GM12878 (cell line): ENCODE measurements at regions not wholly inside any gene's neighbourhood (a gene's known extent, or its start where the extent isn't known, plus 50 kb on each side); places are given as distances from the start of the nearest gene placed in this dataset.

ENCODE experiments used
- ATAC-seq: fragments of 200-7000 bp; cut with Tn5 transposase; 3 replicates; pipeline ENCODE4 v1.9.1; 2020; ENCODE audit warnings: mild to moderate bottlenecking, moderate library complexity
- BruUV-seq: library from RNA; stranded (reverse); fragments of 400-500 nt; replicated peaks from 2 replicates; lab custom pipeline; 2021; lab: Mats Ljungman, UMichigan
- CTCF ChIA-PET: fragments of 300-600 bp; sonication (Branson Sonifier 250); formaldehyde crosslinking; extraction: SDS; loops from one replicate; lab custom pipeline; 2021; ENCODE audit warnings: inconsistent platforms; lab: Yijun Ruan, JAX
- POLR2A ChIA-PET: fragments of 350-600 bp; formaldehyde crosslinking; extraction: SDS; loops from one replicate; lab custom pipeline; 2021; ENCODE audit warnings: inconsistent platforms; lab: Charles Lee
- RAD21 ChIA-PET: fragments of 300-600 bp; sonication (Branson Sonifier 250); formaldehyde crosslinking; loops from one replicate; lab custom pipeline; 2023; ENCODE audit warnings: antibody characterized with exemption; ENCODE audit not compliant: unreplicated experiment; lab: Charles Lee
- SMC1A ChIA-PET: fragments of 300-600 bp; sonication (Branson Sonifier 250); formaldehyde crosslinking; loops from one replicate; lab custom pipeline; 2023; ENCODE audit not compliant: unreplicated experiment, uncharacterized antibody; lab: Charles Lee
- DNase-seq: peaks from one replicate; pipeline ENCODE4 v3.0.0-alpha.2; 2011; ENCODE audit warnings: low read depth, low spot score
- FAIRE-seq: peaks from 3 replicates; lab custom pipeline; 2011; peaks lifted over from hg19 to GRCh38; lab: Jason Lieb, UNC
- H2AFZ ChIP-seq: 2 replicates; pipeline ENCODE4 v1.6.0; 2011; ENCODE audit warnings: low read depth, low read length, control low read depth; ENCODE audit not compliant: control insufficient read depth
- H3K27ac ChIP-seq: 2 replicates; pipeline ENCODE4 v1.5.1; 2011; ENCODE audit warnings: control low read depth; ENCODE audit not compliant: control insufficient read depth, insufficient read depth
- H3K27me3 ChIP-seq, 2 experiments: replicated peaks in 1 of 2; 2 replicates each; pipeline versions ENCODE4 v1.6.0 to v1.6.1; 2011; ENCODE audit warnings: low read length in 1 of 2; ENCODE audit not compliant: control insufficient read depth in 2 of 2, insufficient read depth in 2 of 2
- H3K36me3 ChIP-seq, 2 experiments: 2 replicates each; pipeline ENCODE4 v1.5.1; 2011; ENCODE audit warnings: low read length in 1 of 2; ENCODE audit not compliant: control insufficient read depth in 2 of 2, insufficient read depth in 2 of 2
- H3K4me1 ChIP-seq: 2 replicates; pipeline ENCODE4 v1.6.1; 2011; ENCODE audit warnings: mild to moderate bottlenecking, low read length, moderate library complexity, mixed read lengths; ENCODE audit not compliant: control insufficient read depth, insufficient read depth
- H3K4me2 ChIP-seq: 2 replicates; pipeline ENCODE4 v1.6.0; 2011; ENCODE audit warnings: control low read depth; ENCODE audit not compliant: control insufficient read depth, insufficient read depth
- H3K4me3 ChIP-seq: fragments of 200-600 bp; sonication (generic); 2 replicates; pipeline ENCODE4 v1.5.1; 2016
- H3K79me2 ChIP-seq: 2 replicates; pipeline ENCODE4 v1.6.0; 2011; ENCODE audit warnings: low read length; ENCODE audit not compliant: control insufficient read depth, insufficient read depth
- H3K9ac ChIP-seq: 2 replicates; pipeline ENCODE4 v1.8.0; 2011; ENCODE audit warnings: low read length, control low read depth, mixed read lengths; ENCODE audit not compliant: control insufficient read depth, insufficient read depth
- H3K9me3 ChIP-seq: replicated peaks from 3 replicates; pipeline ENCODE4 v1.5.1; 2011; ENCODE audit warnings: mild to moderate bottlenecking, low read length; ENCODE audit not compliant: control insufficient read depth, insufficient read depth
- H4K20me1 ChIP-seq: 2 replicates; pipeline ENCODE4 v1.6.0; 2011; ENCODE audit not compliant: control insufficient read depth, insufficient read depth
- CBFB ChIP-seq: IDR thresholded peaks from 2 replicates; pipeline ENCODE4 v1.6.1; 2016; ENCODE audit warnings: antibody characterized with exemption, low read depth
- CBX3 ChIP-seq: fragments of 200-600 bp; sonication (generic); IDR thresholded peaks from 2 replicates; pipeline ENCODE4 v1.6.1; 2016; ENCODE audit warnings: low read depth, borderline replicate concordance
- EED ChIP-seq: sonication (generic); IDR thresholded peaks from 2 replicates; pipeline ENCODE4 v1.6.1; 2016; ENCODE audit warnings: antibody characterized with exemption, low read depth
- FOS ChIP-seq: IDR thresholded peaks from 3 replicates; pipeline ENCODE4 v1.6.1; 2011; ENCODE audit warnings: borderline replicate concordance; ENCODE audit not compliant: insufficient read length; ENCODE audit errors: extremely low read depth
- JUNB ChIP-seq: IDR thresholded peaks from 2 replicates; pipeline ENCODE4 v1.6.1; 2016; ENCODE audit warnings: antibody characterized with exemption, mild to moderate bottlenecking
- JUND ChIP-seq: IDR thresholded peaks from 2 replicates; pipeline ENCODE4 v1.6.1; 2012; ENCODE audit warnings: low read depth, mild to moderate bottlenecking, low read length, improper control_type of control experiment, moderate library complexity
- KLF5 ChIP-seq: fragments of 450-650 bp; IDR thresholded peaks from 2 replicates; pipeline ENCODE4 v1.6.1; 2014; ENCODE audit warnings: mild to moderate bottlenecking; ENCODE audit not compliant: partially characterized antibody
- MYB ChIP-seq: fragments of 150-350 bp; IDR thresholded peaks from 2 replicates; pipeline ENCODE4 v1.6.1; 2014; ENCODE audit warnings: mild to moderate bottlenecking, low read depth, low read length, borderline replicate concordance
- NFYB ChIP-seq: IDR thresholded peaks from 2 replicates; pipeline ENCODE4 v1.6.1; 2011; ENCODE audit warnings: low read depth, mild to moderate bottlenecking, low read length, improper control_type of control experiment, moderate library complexity; ENCODE audit not compliant: insufficient read depth
- POLR2A ChIP-seq: IDR thresholded peaks from 2 replicates; pipeline ENCODE4 v1.6.1; 2011; ENCODE audit warnings: low read depth, mild to moderate bottlenecking, low read length
- SMAD5 ChIP-seq: IDR thresholded peaks from 2 replicates; pipeline ENCODE4 v1.6.1; 2016; ENCODE audit warnings: antibody characterized with exemption, low read depth
- SRF ChIP-seq, 2 experiments: IDR thresholded peaks; 2 replicates each; pipeline ENCODE4 v1.6.1; 2011; ENCODE audit warnings: low read depth in 2 of 2, low read length in 2 of 2, mild to moderate bottlenecking in 1 of 2, moderate library complexity in 1 of 2
- SUPT20H ChIP-seq: IDR thresholded peaks from 2 replicates; pipeline ENCODE4 v1.6.1; 2011; ENCODE audit warnings: low read depth, mild to moderate bottlenecking, low read length, moderate library complexity, borderline replicate concordance; ENCODE audit not compliant: control insufficient read depth
- SUZ12 ChIP-seq: fragments of 200-600 bp; sonication (generic); IDR thresholded peaks from one replicate; pipeline ENCODE4 v1.6.1; 2018; ENCODE audit warnings: antibody characterized with exemption, mild to moderate bottlenecking; ENCODE audit not compliant: unreplicated experiment
- ZBED1 ChIP-seq: IDR thresholded peaks from 2 replicates; pipeline ENCODE4 v1.6.1; 2016; ENCODE audit warnings: borderline replicate concordance
- ZBTB33 ChIP-seq: fragments of 450-650 bp; IDR thresholded peaks from 2 replicates; pipeline ENCODE4 v1.6.1; 2017; ENCODE audit warnings: mild to moderate bottlenecking
- ZBTB40 ChIP-seq: fragments of 450-650 bp; IDR thresholded peaks from 2 replicates; pipeline ENCODE4 v1.6.1; 2016; ENCODE audit warnings: mild to moderate bottlenecking, moderate library complexity, borderline replicate concordance
- ZNF207 ChIP-seq: fragments of 450-650 bp; IDR thresholded peaks from 2 replicates; pipeline ENCODE4 v1.6.1; 2014; ENCODE audit warnings: antibody characterized with exemption, mild to moderate bottlenecking, borderline replicate concordance
- ZNF217 ChIP-seq: fragments of 450-650 bp; IDR thresholded peaks from 2 replicates; pipeline ENCODE4 v1.6.1; 2017; ENCODE audit warnings: antibody characterized with exemption, mild to moderate bottlenecking
- WGBS: methylation state at CpG from one replicate; pipeline ENCODE4 v1.1.6; 2016; ENCODE audit warnings: low lambda C conversion rate; ENCODE audit not compliant: insufficient replicate concordance, insufficient coverage; ENCODE audit errors: missing lambda C conversion rate; 5-methylcytosine and 5-hydroxymethylcytosine counted together
- in situ Hi-C: fragments of 300-500 bp; cut with MboI; formaldehyde crosslinking; loops from 9 replicates; pipeline ENCODE4 v1.14.3; 2018; ENCODE audit warnings: mixed read lengths
- intact Hi-C: fragments of 100-400 bp; cut with micrococcal nuclease; formaldehyde crosslinking; loops from one replicate; pipeline ENCODE4 v1.14.2; 2022; ENCODE audit not compliant: unreplicated experiment

- Histone ChIP-seq H2AFZ (no peak overlapping the region), H4K20me1 (no peaks in the 10 kb centered on the region), H3K27ac (no peak overlapping the region), H3K9me3 (no peaks in the 10 kb centered on the region), H3K79me2 (no peaks in the 10 kb centered on the region), H3K27me3 (no peaks in the 10 kb centered on the region), H3K36me3 (no peaks in the 10 kb centered on the region), H3K4me1 (no peaks in the 10 kb centered on the region), H3K4me2 (no peak overlapping the region), H3K4me3 (no peak overlapping the region), H3K9ac (no peak overlapping the region)
- BruUV-seq, result no TSS peak
- no peak for TF ChIP-seq ZNF207
- no peak for TF ChIP-seq CBX3
- TF ChIP-seq EED, result no peak
- no peak for TF ChIP-seq ZBTB33
- no peak for TF ChIP-seq ZNF217
- no peak for TF ChIP-seq NFYB
- no peak for TF ChIP-seq POLR2A
- no peak for TF ChIP-seq SUZ12
- no peak for TF ChIP-seq SRF (IDR thresholded peaks at IDR 0.05; ENCODE audit: low read depth in 2 of 2, low read length in 2 of 2)
- TF ChIP-seq SUPT20H, result no peak
- TF ChIP-seq MYB, result no peak
- no peak for TF ChIP-seq KLF5
- TF ChIP-seq FOS, result no peak
- TF ChIP-seq ZBTB40, result no peak
- TF ChIP-seq ZBED1, result no peak
- TF ChIP-seq CBFB, result no peak
- TF ChIP-seq JUND, result no peak
- TF ChIP-seq JUNB, result no peak
- no peak for TF ChIP-seq SMAD5
- intact Hi-C loops, result no loop called here
- ChIA-PET RAD21 (no interaction called here), SMC1A (no interaction called here), CTCF (no interaction called here), POLR2A (no interaction called here)
- in situ Hi-C loops, result no loop called here
- no peak for FAIRE-seq
- no peak for DNase-seq
- WGBS, result 7% methylated on average over 3 of the region's 3 CpGs
- ATAC-seq, result no peak
Observed at GRCh38 chr5:18057725-18058124, 423.5 kb downstream of the TAF11L14 start.
